ENCODE measurements at regions not wholly inside any gene's neighbourhood (a gene's known extent, or its start where the extent isn't known, plus 50 kb on each side); places are given as distances from the start of the nearest gene placed in this dataset.

DNA sequence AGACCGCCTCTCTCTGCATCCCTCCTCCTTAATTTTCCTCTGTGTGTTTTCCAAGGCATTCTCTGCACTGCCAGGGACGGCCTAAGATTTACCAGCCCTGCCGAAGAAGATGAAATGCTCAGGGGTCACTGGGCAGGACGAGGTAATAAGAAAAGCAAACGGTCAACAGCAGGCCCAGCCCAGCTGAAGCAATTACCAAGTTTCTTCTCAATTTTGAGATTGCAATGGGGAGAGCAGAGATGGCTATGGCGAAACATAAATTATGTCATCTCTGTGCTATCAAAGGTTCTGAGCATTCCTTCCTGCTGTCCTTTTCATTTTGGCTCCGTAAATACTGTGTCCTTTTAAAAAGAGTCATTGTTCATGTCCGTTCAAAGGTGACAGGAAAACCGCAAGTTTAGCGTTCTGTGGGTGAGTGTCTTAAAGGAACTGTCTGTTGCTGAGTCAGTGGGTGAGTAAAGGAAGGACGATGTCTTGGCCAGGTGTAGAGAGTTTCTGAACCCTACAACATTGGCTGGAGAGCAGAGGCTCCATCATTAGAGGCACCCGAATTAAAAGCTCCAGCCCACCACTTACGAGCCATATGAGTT lies 753.9 kb upstream of the EEF2KMT start:
- TF ChIP-seq CTCF (IDR thresholded peaks at IDR 0.05) (no peak), POLR2A (IDR thresholded peaks at IDR 0.05) (no peak)
